Kidney glomerular epithelial cell (primary cell): ENCODE measurements at regions not wholly inside any gene's neighbourhood (a gene's known extent, or its start where the extent isn't known, plus 50 kb on each side); places are given as distances from the start of the nearest gene placed in this dataset.
"Not testable (repeated sequence)": the region's sequence is repeated elsewhere in the genome, so short reads cannot be mapped to it uniquely, and the experiment has no call there.

Source experiments
- DNase-seq: peaks from one replicate; lab custom pipeline; 2025; lab: John Stamatoyannopoulos, UW

DNA sequence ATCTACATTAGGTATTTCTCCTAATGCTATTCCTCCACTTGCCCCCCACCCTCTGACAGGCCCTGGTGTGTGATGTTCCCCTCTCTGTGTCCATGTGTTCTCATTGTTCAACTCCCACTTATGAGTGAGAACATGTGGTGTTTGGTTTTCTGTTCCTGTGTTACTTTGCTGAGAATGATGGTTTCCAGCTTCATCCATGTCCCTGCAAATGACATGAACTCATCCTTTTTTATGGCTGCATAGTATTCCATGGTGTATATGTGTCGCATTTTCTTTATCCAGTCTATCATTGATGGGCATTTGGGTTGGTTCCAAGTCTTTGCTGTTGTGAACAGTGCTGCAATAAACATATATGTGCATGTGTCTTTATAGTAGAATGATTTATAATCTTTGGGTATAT, 50.6 kb upstream of the GRHL3 start:
- DNase-seq = not testable (repeated sequence)

DNA sequence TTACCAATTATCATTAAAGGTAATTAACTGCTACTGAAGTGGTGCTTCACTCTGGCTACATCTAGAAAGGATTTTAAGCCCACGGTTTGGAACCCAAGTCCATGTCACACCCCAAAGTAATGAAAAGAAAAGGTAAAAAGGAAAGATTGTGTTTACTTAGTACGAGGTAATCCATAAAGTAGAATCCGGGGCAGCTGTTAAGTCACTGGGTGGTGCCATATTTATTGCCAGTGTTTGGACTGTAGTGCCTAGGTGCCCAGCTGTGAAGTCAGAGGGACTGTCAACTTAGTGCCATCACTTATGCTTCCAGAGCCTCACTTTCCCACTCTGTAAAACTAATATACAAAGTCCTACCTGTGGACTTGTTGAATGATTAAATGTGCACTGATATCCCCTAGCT, 52.2 kb upstream of the GRHL3 start:
- no peak for DNase-seq

DNA sequence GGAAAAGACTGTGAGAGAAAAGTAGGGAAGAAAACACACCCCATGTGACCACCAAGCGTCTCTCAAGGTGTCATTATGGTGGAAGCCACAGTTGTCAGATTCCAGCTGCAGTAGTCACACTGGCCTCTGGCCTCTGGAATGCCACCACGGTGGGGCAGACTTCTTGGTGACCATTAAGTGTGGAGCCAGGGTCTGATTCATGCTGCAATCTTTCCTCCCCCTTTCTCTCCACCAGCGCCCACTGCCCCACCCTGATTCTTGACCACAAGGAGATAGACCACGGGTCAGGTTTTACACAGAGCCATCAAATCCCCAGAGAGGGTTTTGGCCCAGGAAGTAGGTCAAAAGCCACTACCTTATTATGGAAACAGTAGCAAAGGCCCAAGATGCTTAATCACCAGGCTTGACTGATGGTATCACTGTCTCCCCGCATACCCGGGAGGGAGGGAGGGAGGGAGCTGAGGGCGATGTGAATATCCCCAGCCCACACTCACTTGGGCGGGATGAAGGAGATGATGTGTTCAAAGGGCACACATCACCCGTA, 52.7 kb upstream of the GRHL3 start:
- DNase-seq = peak; percentile 94

DNA sequence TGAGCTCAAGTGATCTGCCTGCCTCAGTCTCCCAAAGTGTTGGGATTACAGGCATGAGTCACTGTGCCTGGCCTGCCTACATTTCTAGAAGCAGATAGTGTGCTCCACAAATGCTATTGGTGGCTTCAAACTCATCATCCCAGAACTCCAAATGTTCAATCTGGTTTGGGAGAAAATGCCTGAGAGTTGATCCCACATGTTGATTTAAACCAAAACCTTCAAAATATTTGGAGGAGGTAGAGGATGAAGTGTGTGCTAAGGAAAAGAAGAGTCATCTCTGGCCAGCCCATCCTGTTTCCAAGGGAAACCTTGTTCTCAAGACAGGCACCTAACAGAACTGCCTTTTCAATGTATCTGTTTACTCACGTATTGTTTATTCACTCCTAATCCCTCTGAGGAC, 55.4 kb upstream of the GRHL3 start:
- no peak for DNase-seq

DNA sequence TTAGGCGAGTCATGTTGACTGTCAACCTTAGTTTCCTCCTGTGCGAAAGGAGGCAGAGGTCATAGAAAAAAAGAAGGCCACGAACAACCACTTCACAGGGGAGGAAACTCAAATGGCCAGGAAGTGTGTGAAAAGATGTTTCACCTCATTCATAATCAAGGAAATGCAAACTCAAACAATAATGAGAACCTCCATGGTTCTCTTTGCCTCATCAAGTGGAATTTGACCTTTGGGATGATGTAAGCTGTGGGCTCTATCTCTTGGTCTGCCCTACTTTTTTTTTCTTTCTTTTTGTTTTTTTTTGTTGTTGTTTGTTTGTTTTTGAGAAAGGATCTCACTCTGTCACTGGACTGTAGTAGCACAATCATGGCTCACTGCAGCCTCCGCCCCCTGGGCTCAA, 55.9 kb upstream of the GRHL3 start:
- no peak for DNase-seq

DNA sequence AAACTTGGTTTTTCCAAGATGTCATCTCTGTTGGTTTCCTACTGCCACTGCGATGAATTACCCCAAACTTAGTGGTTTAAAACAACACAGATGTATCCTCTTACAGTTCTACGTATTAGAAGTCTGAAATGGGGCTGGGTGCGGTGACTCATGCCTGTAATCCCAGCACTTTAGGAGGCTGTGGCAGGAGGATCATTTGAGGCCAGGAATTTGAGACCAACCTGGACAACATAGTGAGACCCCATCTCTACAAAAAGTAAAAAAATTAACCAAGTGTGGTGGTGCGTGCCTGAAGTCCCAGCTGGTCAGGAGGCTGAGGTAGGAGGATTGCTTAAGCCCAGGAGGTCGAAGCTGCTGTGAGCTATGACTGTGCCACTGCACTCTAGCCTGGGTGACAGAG, 57.2 kb upstream of the GRHL3 start:
- no peak for DNase-seq

DNA sequence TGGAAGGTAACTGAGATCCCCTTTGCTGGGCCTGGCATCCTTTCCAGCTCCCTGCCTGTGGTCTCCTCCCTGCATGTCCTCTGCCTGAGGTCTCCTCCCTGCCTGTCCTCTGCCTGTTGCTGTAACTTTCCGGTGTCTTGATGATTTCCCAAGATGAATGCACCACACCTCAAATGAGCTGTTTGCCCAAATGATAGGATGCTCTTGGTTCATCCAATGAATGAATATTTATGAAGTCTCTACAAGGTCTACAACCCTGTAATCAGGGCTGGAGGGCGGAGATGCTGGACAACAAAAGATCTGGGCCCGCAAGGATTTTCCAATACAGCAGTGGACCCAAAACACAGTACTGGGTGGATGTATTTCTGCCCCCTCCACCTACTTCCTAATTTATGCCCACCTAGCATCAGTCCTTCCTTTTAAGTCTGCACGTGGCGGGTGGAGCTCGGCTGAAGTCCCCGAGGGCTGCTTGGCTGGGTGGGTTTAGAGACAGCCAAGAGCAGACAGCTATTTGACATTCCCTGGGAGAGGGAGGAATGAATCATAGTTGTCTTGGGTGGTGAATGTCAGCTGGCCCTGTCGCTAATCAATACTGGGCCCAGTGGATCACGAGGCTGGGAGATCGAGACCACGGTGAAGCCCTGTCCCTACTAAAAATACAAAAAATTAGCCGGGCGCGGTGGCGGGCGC, 60.3 kb upstream of the GRHL3 start:
- DNase-seq = no peak

DNA sequence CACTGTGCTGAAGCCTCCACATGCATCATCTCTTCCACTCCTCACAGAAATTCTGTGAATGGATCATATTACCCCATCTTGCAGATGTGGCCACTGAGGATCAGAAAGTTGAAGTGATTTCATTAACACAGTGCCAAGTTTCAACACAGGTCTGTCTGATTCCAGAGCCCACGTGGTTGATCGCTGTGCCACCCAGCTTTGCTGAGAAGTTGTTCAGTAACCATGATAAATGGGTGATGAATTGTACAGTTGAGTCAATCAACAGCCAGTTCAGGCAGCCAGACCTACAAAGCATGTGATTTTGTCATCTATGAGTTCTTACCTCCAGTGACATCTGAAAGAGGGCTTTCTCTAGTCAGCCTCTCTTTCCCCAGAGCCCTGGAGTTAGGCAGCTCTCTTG, 61.8 kb upstream of the GRHL3 start:
- no peak for DNase-seq

DNA sequence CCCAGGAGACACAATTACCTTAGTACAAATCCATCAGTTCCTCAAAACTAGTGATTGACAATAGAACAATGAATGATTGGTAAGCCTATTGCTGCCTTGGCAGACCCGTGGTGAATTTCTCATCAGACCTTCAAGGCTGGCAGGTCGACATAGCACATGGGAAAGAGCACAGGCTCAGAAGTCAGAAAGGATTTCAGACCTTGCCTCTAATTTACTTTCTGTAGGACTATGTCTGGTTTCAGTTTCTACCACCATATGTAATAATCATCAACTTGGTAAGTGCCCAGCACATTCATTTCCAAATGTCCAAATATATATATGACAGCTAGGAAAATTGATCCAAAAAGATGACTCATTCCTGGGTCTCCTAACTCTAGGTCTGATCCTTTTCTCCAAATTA, 62.5 kb upstream of the GRHL3 start:
- no peak for DNase-seq

DNA sequence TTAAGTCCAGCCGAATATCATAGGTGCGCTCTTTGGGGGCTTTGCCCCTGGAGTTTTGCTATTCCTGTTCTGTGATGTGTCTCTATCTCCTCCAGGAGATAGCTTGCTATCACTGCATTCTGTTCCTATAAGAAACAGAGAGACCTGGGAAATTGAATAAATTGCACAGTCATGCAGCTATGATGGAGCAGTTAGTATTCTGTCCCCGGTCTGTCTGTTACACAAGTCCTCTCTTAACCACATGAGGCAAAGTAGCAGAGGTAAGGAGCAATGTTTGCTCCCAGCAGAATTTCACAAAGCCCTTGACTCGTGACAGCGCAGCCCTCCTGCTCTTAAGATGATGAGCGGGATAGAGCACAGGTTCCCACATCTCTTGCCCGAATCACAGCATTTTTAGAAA, 63.9 kb upstream of the GRHL3 start:
- no peak for DNase-seq

DNA sequence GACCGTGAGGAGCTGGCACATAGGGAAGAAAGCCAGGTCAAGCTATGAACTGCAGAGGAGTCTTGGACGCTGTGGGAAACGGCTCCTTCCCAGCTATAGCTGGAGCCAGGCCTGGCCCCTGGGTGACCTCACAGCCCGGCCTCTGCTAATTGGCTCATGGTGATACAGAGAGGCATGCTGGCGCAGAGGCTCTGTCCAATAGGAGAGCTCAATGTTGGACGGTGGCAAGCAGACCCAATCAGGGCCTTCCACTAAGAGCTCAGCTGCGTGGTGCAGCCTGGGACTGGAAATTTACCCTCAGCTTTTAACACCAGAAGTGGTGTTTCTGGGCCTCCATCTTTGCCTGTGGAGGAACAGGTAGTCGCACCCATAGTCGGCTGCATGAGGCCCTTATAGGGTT, 64.4 kb upstream of the GRHL3 start:
- DNase-seq = no peak

DNA sequence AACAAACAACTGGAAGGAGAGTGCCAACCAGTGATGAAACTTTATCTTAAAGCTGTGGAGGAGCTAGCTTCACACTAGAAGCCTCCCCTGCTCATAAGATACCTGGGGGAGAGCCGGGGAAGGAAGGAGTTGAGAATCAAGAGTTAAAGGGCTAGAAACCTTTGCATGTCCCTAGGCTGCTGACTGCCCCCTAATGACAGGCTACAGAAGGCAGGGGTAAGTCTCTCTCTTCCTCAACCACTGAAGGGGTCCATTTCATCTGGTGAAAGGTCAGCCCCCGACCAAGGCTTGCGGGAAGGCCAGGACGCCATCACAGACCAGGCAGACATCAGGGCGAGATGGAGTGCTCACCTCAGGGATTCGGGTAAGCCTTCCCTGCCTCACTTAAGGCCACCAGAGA, 65.6 kb upstream of the GRHL3 start:
- no peak for DNase-seq

DNA sequence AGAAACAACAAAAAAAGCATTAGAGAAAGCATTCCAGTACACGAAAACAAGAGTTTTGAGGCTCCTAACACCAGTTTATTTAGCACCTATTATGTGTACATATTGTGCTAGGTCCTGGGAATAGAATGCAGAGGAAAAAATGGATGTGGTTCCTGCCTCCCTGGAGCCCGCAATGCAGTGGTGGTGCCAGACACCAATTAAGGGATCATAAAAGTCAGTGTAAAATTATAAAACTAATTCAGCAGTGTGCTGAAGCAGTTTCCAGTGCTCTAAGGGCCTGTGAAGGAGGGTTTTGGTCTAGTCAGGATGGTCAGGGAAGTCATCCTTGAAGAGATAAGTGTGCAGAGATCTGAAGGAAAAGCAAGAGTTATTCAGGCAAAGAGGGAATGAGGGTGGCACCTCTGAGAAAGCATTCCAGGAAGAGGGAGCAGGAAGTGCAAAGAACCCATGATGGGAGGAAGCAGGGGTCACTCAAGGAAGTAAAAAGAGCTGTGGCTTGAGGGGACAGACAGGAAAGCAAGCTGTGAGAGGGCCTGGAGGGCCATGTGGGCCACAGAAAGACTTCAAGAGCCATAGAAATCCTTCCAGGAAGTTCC, 65.2 kb upstream of the IFNLR1 start:
- peak; percentile 38 for DNase-seq

DNA sequence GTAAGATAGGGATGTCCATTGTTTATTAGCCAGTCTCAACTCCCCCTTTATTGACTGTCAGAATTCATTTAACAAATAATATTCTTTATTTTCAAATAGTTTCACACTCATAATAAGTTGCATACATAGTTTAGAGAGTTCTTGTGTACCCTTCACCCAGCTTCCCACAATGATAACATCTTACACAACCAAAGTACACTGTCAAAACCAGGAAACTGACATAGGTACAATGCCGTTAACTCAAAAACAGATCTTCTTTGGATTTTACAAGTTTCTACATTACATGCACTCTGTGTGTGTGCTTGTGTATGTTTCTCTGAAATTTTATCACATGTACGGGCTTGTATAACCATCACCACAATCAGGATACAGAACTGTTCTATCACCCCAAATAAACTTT, 64.4 kb upstream of the IFNLR1 start:
- DNase-seq = no peak

DNA sequence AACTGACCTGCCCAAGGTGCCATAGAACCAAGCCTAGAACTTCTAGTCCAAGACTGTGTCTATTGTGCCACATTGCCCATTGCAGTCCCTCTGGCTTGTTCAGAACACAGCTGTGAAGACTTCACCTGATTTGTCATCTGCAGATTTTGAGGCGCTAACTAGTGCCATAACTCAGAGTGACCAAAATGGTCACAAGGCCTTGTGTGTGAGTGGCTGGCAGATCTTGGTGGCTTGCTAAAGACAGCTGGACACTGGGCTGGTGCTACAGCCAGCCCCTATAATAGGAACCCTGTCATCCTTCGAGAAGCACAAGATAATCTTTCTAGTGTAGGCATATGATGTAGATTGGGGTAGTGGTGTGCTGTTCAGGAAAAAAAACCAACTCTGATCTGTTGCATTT, 63.7 kb upstream of the IFNLR1 start:
- DNase-seq = no peak

DNA sequence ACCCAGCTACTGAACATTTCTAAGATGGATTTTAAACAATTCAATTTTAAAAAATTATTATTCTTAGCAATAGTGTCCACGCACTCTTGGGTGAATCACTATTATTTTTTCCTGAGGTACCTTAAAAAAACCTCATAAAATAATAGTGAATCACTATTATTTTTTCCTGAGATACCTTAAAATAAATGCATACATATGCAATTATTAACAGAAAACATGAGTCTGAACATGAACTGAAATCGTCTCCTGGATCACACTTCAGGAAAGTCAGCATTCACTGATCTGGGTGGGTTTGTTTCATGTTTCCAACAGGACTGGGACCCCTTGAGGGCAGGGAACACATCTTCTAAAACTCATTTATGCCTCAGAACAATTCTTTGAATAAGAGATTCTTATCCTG, 63.1 kb upstream of the IFNLR1 start:
- no peak for DNase-seq

DNA sequence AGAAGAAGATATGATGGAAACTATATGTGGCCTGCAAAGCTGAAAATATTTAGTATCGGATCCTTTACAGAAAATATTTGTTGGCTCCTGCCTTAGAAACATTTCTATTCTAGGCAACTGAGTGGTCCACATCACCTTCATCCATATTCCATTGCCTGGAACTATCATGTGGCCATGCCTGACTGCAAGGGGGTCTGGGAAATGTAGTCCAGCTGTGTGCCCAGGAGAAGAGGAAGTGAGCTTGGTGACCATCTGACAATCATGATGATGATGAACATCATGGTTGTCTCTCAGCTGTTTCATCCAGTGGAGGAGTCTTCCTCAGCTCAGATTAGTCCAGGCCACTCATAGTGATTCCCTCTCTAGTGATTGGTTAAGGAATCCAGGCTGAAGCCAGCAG, 61.8 kb upstream of the IFNLR1 start:
- DNase-seq = no peak

DNA sequence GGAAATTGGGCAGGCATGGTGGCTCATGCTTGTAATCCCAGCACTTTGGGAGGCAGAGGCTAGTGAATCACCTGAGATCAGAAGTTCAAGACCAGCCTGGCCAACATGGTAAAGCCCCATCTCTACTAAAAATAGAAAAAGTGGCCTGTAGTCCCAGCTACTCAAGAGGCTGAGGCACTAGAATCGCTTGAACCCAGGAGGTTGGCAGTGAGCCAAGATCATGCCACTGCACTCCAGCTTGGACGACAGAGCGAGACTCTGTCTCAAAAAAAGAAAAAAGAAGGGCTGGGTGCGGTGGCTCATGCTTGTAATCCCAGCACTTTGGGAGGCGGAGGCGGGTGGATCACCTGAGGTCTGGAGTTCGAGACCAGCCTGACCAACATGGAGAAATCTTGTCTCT, 60.2 kb upstream of the IFNLR1 start:
- not testable (repeated sequence) for DNase-seq

DNA sequence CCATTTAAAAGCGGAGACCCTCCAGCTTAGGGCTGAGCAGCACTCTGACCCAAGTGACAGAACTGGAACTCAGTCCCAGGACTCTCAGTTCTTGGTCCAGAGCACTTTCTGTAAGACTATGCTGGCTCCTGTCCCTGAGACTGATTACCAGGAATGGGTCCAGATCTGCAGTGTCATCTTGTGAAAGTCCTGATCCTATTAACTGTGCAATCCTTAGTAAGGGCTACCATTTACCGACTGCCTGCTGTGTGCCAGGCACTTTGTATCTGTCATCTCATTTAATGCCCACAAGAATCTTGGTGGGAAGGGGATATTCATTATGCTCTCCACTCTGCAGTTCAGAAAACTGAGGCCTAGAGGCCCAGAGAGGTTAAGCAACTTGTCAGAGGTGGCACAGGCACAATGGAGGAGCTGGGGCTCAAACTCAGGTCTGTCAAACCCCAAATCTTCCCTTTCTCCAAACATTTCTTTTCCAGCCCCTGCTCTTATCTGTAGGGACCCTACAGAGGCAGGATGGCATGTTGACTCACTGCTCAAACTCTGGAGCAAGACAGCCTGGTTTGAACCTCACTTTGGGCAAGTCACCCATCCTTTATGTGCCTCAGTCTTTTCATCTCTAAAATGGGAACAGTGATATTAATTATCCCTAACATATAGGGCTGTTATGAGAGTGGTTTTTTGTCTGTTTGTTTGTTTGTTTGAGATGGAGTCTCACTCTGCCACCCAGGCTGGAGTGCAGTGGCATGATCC, 57.6 kb upstream of the IFNLR1 start:
- DNase-seq = no peak

DNA sequence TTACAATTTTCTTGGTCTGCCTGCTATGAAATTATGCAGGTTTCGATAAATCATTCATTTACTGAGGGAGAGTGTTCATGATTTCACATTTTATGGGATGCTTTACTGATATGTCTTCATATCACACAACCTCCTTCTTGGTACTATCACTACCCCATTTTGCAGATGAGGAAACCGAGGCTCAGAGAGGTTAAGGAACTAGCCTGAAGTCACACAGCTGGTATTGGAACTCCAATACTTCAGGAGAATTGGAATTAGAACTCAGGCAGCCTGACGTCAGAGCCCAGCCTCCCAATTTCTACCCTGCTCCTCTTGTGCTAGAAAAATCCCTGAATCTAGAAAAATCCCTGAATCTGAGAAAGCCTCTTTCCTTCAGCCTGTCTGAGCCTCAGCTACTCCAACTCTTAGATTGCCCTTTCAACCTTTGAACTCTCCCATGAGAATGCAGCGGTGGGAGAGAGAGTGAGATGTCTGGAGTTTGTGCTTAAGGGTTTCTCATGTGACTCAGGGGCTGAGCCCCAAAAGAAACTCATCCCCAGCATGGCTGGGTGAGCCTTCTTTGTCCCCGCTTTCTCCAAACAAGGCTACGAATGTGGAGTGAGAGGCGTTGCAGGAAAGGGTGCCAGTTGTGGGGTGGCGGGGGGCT, 50.8 kb upstream of the IFNLR1 start:
- DNase-seq = no peak

DNA sequence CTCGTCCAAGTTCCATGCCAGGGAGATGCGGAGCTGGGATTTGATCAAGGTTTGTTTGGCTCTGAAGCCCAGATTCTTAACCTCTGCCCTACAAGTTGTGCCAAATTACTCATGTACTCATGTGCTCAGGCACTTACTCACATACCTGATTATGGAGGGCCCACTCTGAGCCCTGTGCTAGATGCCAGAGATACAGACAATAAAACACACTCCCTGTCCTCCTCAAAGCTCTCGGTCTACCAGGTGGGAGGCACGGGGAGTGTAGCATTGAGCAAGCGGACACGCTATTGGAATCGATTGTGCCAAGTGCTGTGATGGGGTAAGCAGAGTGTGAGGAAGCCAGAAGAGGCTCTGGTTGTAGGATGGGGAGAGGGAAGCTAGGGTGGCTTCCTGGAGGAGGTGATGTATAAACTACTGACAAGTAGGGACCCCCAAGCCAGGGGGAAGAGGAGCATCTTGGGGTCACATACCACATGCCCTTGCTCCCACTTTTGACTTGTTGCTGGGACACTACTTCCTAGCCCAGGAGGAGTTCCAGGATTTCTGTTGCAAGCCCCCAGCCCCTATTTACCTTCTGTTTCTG, 49.8 kb upstream of the IFNLR1 start:
- DNase-seq = peak; percentile 18
